MM.1S (cell line): ENCODE measurements at regions not wholly inside any gene's neighbourhood (a gene's known extent, or its start where the extent isn't known, plus 50 kb on each side); places are given as distances from the start of the nearest gene placed in this dataset.

ENCODE experiments used
- DNase-seq: peaks from one replicate; pipeline ENCODE4 v3.0.0-alpha.2; 2015
- H2AFZ ChIP-seq: fragments of 300-600 bp; sonication (generic); 2 replicates; pipeline ENCODE4 v1.6.0; 2016; ENCODE audit warnings: antibody characterized with exemption, low read length
- H3F3A ChIP-seq: fragments of 300-600 bp; sonication (generic); 2 replicates; pipeline ENCODE4 v1.6.1; 2016; ENCODE audit warnings: mild to moderate bottlenecking, antibody characterized with exemption, low read length, moderate library complexity, mixed read lengths; ENCODE audit not compliant: insufficient read depth
- H3K27ac ChIP-seq: fragments of 300-600 bp; sonication (generic); 2 replicates; pipeline ENCODE4 v1.5.1; 2016; ENCODE audit warnings: mild to moderate bottlenecking, low read length
- H3K27me3 ChIP-seq: fragments of 300-600 bp; sonication (generic); replicated peaks from 2 replicates; pipeline ENCODE4 v1.6.0; 2016; ENCODE audit warnings: low read length; ENCODE audit not compliant: insufficient read depth
- H3K36me3 ChIP-seq: fragments of 300-600 bp; sonication (generic); replicated peaks from 2 replicates; pipeline ENCODE4 v1.6.1; 2016; ENCODE audit warnings: mild to moderate bottlenecking, low read length, mixed read lengths; ENCODE audit not compliant: insufficient read depth
- H3K4me1 ChIP-seq: fragments of 300-600 bp; sonication (generic); 2 replicates; pipeline ENCODE4 v1.6.1; 2016; ENCODE audit warnings: low read length, mixed read lengths
- H3K4me2 ChIP-seq: fragments of 300-600 bp; sonication (generic); 2 replicates; pipeline ENCODE4 v1.6.0; 2016; ENCODE audit warnings: low read depth, low read length
- H3K4me3 ChIP-seq: fragments of 300-600 bp; sonication (generic); 2 replicates; pipeline ENCODE4 v1.5.1; 2016; ENCODE audit warnings: low read length, mixed read lengths
- H3K79me2 ChIP-seq: fragments of 300-600 bp; sonication (generic); 2 replicates; pipeline ENCODE4 v1.6.1; 2016; ENCODE audit warnings: mixed run types, low read length, mixed read lengths
- H3K9ac ChIP-seq: fragments of 300-600 bp; sonication (generic); 2 replicates; pipeline ENCODE4 v1.6.1; 2016; ENCODE audit warnings: low read length, mixed read lengths
- H3K9me2 ChIP-seq: fragments of 300-600 bp; sonication (generic); replicated peaks from 2 replicates; pipeline ENCODE4 v1.6.1; 2016; ENCODE audit warnings: mild to moderate bottlenecking, low read length, mixed read lengths; ENCODE audit not compliant: insufficient read depth
- H3K9me3 ChIP-seq: fragments of 300-600 bp; sonication (generic); replicated peaks from 2 replicates; pipeline ENCODE4 v1.6.1; 2016; ENCODE audit warnings: mild to moderate bottlenecking, low read length, mixed read lengths; ENCODE audit not compliant: insufficient read depth
- H4K20me1 ChIP-seq: fragments of 300-600 bp; sonication (generic); 2 replicates; pipeline ENCODE4 v1.6.1; 2016; ENCODE audit warnings: mild to moderate bottlenecking, low read length, moderate library complexity, mixed read lengths; ENCODE audit not compliant: insufficient read depth
- CTCF ChIP-seq: fragments of 300-600 bp; sonication (generic); IDR thresholded peaks from 2 replicates; pipeline ENCODE4 v1.5.1; 2016; ENCODE audit warnings: antibody characterized with exemption, low read length, mixed read lengths
- EZH2 ChIP-seq: fragments of 300-600 bp; sonication (generic); optimal IDR thresholded peaks from 2 replicates; pipeline ENCODE3; 2017; ENCODE audit warnings: low read depth, mild to moderate bottlenecking, antibody characterized with exemption, low read length, mixed read lengths
- EZH2phosphoT487 ChIP-seq: fragments of 300-600 bp; sonication (generic); IDR thresholded peaks from 2 replicates; pipeline ENCODE4 v1.6.1; 2018; ENCODE audit warnings: antibody characterized with exemption, low read length

- H3F3A ChIP-seq: no peaks in the 10 kb centered on the region
- no peak overlapping the region for H3K4me2 ChIP-seq
- DNase-seq: no peak
- no peak overlapping the region for H3K9ac ChIP-seq
- no peak overlapping the region for H3K4me3 ChIP-seq
- H4K20me1 ChIP-seq: no peaks in the 10 kb centered on the region
- H3K9me3 ChIP-seq: no peaks in the 10 kb centered on the region
- H2AFZ ChIP-seq: no peak overlapping the region
- H3K27me3 ChIP-seq: no peaks in the 10 kb centered on the region
- no peaks in the 10 kb centered on the region for H3K36me3 ChIP-seq
- no peaks in the 10 kb centered on the region for H3K4me1 ChIP-seq
- no peaks in the 10 kb centered on the region for H3K9me2 ChIP-seq
- TF ChIP-seq EZH2phosphoT487 (no peak), CTCF (no peak), EZH2 (no peak)
- H3K79me2 ChIP-seq: no peaks in the 10 kb centered on the region
- H3K27ac ChIP-seq: no peak overlapping the region
Measured at GRCh38 chr11:112769584-112769983, 191.6 kb upstream of the NCAM1 start.

- TF ChIP-seq EZH2phosphoT487 (no peak), CTCF (no peak), EZH2 (no peak)
- no peaks in the 10 kb centered on the region for H4K20me1 ChIP-seq
- H3K4me3 ChIP-seq: no peak overlapping the region
- no peak overlapping the region for H3K4me2 ChIP-seq
- H2AFZ ChIP-seq: no peak overlapping the region
- H3K79me2 ChIP-seq: no peaks in the 10 kb centered on the region
- no peaks in the 10 kb centered on the region for H3K27me3 ChIP-seq
- H3K9ac ChIP-seq: no peak overlapping the region
- H3K9me2 ChIP-seq: no peaks in the 10 kb centered on the region
- no peaks in the 10 kb centered on the region for H3F3A ChIP-seq
- H3K36me3 ChIP-seq: no peaks in the 10 kb centered on the region
- H3K9me3 ChIP-seq: no peaks in the 10 kb centered on the region
- no peak for DNase-seq
- no peaks in the 10 kb centered on the region for H3K4me1 ChIP-seq
- H3K27ac ChIP-seq: no peak overlapping the region
Measured at GRCh38 chr11:112770033-112770432, 191.2 kb upstream of the NCAM1 start.

- no peak overlapping the region for H3K4me2 ChIP-seq
Measured at GRCh38 chr11:112770487-112770886, 190.7 kb upstream of the NCAM1 start.

More at GRCh38 chr11:112770487-112770886, 190.7 kb upstream of the NCAM1 start:
- TF ChIP-seq EZH2 (no peak), CTCF (no peak), EZH2phosphoT487 (no peak)
- no peaks in the 10 kb centered on the region for H4K20me1 ChIP-seq
- H2AFZ ChIP-seq: no peak overlapping the region
- H3F3A ChIP-seq: no peaks in the 10 kb centered on the region
- no peaks in the 10 kb centered on the region for H3K4me1 ChIP-seq
- no peak overlapping the region for H3K27ac ChIP-seq
- H3K4me3 ChIP-seq: no peak overlapping the region
- H3K9ac ChIP-seq: no peak overlapping the region
- H3K9me2 ChIP-seq: no peaks in the 10 kb centered on the region
- no peaks in the 10 kb centered on the region for H3K79me2 ChIP-seq
- H3K27me3 ChIP-seq: no peaks in the 10 kb centered on the region
- no peaks in the 10 kb centered on the region for H3K9me3 ChIP-seq
- no peak for DNase-seq
- no peaks in the 10 kb centered on the region for H3K36me3 ChIP-seq
